Stimulated activated CD4-positive, alpha-beta T cell treated with anti-CD3 and anti-CD28 coated beads, Interleukin-2, amount 100 ng/mL, for 48 hours (primary cell): ENCODE measurements at regions not wholly inside any gene's neighbourhood (a gene's known extent, or its start where the extent isn't known, plus 50 kb on each side); places are given as distances from the start of the nearest gene placed in this dataset.

ENCODE experiments used
- DNase-seq, 2 donors: peaks; one replicate each; pipeline ENCODE4 v3.0.0-alpha.2; 2020

DNA sequence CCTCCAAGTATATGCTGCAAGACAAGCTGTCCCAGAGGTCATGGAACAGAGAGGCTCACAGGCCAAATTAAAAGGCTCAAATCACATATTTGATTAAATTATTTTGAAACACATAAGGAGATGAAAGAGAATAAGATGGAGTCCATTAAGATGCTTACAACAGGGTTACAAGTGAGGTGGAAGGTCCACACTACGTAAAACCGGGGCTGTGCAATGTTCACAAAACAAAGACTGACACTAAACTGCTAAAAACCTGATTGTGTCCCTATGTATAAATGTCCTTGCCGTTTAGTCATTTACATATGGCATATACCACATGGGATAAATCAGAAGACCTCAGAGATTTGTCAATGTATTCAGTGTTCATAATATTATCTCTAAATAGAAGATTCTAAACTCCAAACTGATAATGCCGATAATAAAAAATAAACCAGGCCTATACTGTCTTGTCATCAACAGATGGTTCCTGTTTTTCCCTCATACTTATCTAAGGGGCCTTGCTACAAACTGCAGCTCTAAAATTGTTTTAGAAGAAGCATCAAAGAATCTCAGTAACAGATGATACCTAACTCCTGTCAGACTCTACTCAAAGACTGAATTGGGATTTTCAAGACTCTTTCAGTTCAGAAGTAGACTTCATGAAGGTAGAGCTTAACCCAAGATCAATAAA lies 51.8 kb upstream of the RIPOR2 start:
- DNase-seq: no peak

DNA sequence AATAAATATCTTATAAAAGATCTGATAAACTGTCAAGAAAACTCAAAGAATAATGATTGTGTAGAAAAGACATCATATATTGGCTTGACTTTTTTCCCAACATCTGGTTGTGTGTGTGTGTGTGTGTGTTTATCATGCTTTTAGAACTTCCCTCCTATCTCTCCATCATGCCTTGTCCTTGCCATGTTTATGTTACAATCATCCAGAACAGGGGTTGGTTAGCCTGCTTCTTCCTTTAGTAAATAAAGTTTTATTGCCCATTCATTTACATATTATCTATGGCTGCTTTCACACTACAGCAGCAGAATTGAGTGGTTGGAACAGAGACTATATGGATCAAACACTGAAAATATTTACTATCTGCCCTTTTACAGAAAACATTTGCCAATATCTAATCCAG lies 52.8 kb upstream of the RIPOR2 start:
- DNase-seq: no peak

DNA sequence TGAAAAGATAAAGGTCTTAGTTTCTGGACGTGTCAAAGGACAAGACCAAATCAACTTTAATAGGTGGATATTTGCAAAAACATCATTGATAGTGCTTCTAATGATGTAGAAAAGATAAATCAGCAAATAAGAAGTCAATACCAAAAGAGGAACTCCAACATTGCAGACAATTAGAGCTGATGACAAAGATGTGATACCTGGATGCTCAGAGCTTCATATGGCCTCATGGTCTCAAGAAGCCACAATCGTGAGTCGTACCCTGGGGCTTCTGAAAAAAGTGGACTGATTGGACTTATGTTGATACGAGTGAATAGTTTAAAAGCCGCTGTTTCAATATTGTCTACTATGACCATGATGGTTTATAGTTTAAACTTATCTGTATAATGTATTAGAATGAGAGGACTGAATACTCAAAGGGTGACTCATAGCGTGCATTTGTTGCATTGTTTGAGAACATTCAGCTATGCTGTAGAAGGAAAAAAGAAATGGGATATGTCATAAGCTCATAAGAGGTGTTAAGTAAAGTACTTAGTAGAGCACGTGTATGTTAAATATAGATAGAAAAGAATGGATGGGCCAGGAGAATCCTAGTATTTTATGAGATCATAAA lies 54.6 kb upstream of the RIPOR2 start:
- no peak for DNase-seq

DNA sequence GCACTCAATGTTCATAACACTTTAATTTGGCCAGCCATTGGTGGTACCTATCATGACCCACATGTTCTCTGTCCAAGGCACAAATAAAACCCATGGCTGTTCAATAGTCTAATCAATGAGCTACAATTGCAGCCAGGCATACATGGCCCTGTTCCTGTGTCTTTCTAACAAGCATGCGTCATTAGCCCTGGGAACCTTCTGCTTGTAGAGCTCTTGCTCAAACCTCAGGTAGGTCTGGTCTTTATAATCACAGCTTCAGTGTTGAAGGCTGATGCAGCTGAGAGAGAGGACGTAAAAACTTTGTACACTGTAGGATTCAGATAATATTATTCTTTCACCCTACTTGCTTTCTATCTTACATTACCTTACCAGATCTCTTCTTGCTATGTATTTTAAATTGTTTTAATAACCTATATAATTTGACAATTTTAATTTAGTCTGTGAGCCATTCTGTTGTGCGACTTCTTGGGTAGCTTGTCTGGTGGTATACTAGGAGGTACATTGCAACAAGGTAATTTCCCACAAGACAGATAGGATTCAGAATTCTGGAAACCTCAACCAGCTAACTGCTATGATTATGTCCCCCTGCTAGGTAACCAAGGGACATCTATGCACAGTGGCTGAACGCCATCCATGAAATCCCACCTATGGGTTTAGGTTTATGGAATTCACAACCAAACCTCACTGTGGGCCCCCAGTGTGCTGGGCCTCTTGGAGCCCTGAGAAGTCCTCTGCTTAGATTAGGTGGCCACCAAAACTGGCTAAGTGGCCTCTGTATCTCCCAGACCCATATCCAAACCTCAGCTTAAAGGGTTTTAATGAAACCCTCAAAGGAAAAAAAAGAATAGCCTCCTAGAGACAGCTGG lies 55.4 kb upstream of the RIPOR2 start:
- no peak for DNase-seq

DNA sequence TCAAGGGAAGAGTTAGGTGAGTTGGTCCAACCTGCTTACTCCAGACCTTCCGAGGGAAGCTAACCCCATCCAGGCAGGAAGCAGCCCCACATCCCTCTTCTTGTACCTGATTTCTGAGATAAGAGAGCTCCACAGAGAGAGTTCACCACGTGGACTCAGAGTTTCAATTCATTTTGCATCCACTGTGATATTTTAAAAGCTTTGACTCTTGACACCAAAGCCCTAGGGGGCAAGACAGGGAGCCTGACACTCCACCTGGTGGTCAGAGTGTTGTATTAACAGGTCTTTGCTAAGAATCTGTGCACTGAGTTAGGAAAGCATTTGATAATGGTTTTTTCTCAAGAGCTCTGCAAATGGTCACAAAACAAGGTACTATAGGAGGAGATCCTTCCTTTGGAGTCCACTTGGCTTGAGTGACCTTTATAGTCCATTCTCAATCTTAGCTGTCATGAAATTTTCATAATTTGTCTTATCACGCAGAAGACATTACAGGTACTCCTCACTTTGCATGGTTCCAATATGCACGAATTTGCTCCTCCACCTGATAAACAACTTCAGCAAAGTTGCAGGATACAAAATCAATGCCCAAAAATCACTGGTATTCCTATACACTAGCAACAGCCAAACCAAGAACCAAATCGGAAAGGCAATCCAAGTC lies 56.2 kb upstream of the RIPOR2 start:
- DNase-seq: peak; percentile 52 to 66

DNA sequence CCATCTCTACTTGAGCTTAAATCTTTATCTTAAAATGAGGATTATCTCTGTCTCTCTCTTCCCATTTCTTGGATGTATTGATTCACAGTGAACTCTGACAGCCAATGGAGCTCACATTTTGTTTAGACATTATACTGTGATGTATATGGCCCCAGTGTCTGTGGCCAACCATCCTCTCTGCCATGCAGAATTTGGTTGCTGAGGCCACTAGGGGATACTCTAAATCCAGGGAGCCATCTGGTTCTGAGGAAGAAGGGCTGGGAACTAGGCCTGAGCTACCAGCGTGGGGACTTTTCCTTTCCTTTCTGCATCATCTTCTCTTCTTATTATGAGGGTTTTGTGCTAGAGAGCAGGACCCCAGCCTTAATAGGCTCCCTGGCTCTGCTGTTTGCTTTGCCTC lies 59.1 kb upstream of the RIPOR2 start:
- DNase-seq: no peak

DNA sequence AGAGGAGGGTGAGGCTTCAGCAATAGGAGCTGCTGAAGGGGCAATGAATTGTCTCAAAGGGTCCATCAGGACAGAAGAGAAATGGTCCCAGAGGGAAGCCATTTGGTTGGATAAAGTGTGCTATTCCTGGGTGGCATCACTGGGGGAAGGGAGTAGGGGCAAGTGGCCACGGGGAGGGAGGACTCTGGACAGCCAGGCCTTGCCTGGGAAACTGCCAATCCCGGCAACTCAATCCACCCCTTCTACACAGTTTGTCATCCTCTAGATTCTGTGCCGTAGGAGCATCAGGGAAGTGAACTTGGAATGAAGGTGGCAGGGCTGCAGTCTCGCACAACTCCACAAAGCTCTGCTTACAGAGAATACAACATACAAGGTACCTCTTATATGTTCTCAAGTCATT lies 59.5 kb upstream of the RIPOR2 start:
- DNase-seq: no peak

DNA sequence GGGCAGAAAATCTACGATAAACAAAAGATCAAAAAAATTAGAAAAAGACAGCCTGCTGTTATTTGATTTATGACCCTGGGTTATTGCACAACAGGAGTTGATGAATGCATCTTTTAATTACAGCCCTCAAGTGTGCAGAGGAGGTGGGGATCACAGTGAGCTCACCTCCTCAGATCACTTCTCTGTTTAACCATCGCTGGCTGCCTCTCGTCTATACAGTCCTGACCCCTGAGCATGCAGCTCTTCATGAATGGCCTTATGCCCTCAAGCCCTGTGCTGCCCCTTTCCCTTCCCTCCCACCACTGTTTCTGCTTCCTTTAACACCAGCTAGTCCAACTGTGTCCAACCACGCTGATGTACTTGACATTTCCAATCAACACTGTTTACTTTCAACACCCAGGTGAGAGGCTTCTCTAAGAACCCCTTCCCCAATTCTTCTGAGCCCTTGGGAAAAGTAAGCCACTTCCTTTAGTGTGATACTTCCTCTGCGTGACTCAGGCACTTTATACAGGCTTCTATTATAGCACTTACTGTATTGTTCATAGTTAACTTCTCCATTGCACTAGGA lies 60.6 kb upstream of the RIPOR2 start:
- DNase-seq: no peak

DNA sequence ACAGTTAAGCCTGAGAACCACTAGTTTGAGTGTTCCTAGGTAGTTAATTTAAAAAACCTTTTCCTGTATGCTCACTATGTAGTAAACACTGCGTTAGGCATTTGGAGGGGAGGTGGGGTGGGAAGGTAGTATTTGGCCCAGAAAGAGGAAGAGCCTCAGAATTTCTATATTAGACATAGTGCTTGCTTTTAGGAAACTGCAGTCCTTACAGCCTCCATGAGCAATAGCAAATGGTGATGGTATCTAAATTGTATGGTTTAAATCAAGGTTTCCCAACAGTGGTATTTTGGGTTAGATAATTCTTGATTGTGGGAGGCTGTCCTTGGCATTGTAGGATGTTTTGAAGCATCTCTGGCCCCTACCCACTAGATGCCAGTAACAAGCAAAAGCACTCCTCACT lies 61.5 kb upstream of the RIPOR2 start:
- no peak for DNase-seq

DNA sequence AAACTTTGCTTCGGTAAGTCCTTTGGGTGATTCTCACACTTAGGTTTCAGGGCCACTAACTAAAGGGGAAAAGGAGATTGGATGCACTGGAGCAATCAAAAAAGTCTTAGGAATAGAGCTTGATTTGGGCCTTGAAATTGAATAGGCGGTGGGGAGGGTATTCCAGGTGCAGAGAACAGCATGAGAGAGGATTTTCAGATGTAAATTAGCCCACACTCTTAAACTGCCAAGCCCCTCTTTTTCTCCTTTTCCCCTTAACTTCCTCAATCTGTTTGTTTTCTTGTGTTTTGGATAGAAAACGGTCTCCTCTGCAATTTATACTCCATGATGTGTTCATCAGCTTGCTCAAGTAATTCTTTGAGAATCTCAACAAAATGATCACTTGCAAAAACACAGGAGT lies 62.1 kb upstream of the RIPOR2 start:
- no peak for DNase-seq

DNA sequence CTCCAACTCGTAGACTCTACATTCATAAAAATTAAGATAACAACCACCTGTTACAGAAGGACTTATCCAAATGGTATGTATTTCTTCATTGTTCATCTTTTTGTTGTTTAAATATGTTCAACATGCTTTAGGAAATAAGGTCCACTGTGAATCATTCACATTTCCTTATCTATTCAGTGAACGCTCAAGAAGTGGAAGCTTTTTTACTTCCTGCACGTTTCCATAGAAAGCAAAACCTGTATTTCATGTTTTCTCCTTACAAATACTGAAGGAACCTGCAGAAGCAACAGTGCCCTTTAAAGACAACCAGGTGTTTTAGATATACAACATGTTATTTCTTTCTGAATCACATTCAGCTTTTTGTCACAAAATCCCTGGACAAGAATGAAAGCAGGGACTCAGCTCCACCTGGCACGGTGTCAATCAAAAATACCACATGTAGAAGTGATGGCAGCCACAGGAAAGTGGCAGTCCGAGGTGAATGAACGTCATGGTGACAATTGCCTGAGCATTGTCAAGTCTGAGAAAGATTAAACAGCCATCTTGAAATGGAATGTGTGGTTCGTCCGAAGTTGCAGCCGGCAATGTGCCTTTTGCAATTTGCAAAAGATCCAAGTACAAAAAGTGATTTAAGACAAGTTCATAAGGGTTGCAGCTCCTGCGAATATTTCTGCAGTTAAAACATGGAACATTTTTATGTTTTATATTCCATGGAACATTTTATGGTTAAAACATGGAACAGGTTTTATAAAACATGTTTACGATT lies 66.7 kb upstream of the RIPOR2 start:
- DNase-seq: no peak

DNA sequence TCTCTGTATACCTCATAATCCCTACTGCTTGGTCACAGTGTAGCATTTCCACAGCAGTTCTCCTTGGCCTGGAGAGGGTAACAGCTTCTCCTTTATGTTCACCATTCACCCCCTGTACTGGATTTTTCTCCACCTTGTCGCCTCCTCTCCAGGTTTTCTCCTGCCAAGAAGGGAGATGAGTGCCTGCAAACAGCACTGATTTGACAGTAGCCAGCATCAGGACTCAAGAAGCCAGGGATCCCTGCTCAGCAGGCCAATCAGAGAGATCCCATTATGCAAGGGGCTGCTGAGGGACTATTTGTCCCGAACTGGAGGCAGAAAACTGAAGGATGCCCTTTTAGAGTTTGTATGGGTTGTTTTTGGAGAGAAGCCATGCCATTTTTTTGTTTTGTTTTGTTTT lies 68.6 kb upstream of the RIPOR2 start:
- no peak for DNase-seq

DNA sequence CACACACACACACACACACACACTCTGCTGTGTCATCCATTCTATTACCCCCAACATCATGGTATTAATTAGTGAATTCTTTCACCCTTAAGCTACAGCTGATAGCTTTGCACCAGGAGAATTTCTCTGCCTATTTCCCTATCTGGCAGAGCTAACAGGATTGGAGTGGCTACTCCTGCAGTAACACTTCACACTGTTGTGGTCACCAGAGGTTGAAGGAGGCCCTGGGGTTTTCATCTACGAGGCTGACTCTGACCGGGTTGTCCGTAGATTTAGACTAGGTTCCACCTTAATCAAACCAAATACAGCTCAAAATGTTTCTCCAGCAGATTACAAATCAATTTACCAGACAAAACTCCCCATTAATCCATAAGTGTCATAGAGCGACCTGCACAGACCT lies 69.2 kb upstream of the RIPOR2 start:
- no peak for DNase-seq

DNA sequence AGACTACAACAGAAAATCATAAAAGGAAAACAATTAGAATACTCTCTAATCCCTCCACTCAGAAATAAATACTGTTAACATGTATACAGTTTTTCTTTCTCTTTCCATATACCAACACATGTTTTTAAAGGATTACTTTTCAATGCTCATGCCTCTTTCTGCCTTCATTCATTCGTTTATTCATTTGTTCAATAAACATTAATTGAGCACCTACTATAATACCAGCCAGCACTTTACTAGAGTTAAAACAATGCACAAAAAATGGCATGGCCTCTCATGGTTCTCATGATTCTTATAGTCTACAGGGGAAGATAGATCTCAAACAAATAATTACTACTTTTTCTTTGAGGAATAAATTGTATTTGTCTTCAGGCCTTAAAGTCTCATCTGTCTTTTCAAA lies 70.3 kb upstream of the RIPOR2 start:
- DNase-seq: no peak

DNA sequence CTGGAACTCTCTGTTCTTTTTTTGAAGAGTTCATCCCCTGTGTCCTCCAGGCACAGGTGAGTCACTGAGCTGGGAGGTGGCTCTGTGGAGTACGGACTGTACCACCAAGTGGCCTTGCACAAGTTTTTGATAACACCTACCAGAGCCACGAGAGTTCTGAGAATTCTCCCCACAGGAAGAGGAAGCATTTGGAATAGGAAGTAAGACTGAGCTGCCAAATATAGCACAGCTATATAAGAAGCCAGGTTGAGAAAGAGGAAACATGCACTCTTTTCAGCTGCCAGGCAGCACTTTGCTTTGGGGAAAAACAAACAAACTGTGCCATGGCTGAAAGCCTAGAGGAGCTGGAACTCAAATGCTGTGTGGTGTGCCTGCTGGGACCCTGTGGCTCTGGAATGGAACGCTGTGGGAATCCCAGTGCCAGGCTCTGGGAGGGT lies 70.8 kb upstream of the RIPOR2 start:
- no peak for DNase-seq

DNA sequence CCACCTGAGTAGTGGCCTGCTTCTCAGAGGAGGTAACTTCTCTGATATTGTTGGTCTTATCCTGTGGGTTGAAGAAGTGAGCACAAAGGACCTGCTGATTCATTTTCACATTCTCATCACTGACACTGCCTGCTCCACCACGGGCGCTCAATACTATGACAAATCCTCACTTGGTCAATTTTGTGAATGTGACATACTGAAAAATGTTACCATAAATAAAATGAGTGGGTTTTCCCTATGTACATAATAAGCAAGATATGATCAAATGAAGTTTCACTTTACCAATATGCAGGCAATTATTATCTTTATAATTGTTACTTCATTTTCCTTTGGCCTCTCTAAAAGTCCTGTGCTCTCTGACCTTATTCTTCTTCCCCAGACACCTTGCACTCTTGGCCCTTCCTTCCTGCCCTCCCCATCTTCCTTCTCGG lies 71.5 kb upstream of the RIPOR2 start:
- DNase-seq: no peak

DNA sequence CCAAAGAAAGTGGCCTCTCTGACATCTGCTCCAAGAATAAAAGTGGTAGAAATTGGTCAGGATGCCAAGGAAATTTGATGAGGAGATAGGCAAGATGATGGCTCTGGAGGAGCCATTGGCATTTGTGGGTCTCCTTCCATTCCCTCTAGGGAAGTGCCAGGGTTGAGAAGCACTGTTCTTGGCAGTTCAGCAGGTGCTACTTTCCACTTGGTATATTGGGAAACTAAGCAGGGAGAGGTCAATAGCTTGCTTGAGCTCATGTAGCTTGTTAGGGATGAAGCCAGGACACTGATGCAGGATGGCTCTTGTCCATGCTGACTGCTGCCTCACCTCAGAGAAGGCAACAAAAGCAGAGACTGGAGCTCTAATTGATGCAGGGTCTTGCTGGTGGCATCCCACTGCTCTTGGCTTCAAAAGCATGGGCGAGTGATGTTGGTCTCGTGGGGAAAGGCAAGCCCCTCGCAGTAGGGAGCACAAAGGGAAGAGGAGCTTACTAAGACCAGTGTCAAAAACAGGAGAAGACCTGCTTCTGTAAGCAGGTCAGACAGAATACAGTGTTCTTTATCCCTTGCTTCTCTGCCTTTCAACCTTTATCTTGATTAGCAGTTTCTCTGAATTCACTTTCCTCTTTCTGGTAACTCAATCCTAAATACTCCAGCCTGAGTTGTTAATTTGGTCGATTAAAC lies 73.1 kb upstream of the RIPOR2 start:
- no peak for DNase-seq

DNA sequence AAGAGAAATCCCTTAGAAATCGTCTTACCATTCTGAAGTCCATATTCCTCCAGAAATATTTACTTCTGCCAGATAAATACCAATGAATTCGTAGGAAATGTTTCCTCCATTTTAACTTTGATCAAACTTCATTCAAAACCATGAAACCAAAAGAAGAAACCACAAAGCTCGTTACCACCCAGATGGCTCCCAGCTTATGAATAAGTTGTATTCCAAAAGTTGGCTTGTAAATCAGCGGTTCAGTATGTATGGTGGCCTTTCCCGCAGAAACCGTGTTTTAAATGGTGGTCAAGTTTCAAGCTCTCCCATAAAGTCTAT lies 73.6 kb upstream of the RIPOR2 start:
- DNase-seq: no peak

DNA sequence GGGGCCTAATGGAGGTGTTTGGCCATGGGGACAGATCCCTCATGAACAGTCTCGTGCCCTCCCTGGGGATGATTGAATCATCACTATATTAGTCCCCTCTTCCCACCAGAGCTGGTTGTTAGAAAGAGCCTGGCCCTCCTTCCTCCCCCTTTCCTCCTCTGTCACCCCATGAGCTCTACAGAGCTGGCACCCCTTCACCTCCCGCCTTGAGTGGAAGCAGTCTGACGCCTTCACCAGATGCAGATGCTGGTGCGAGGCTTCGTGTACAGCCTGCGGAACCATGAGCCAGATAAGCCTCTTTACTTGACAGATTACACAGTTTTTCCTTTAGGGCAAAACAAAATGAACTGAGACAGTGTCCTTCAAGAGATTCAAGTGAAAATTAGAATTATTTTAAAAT lies 74.4 kb upstream of the RIPOR2 start:
- DNase-seq: no peak

DNA sequence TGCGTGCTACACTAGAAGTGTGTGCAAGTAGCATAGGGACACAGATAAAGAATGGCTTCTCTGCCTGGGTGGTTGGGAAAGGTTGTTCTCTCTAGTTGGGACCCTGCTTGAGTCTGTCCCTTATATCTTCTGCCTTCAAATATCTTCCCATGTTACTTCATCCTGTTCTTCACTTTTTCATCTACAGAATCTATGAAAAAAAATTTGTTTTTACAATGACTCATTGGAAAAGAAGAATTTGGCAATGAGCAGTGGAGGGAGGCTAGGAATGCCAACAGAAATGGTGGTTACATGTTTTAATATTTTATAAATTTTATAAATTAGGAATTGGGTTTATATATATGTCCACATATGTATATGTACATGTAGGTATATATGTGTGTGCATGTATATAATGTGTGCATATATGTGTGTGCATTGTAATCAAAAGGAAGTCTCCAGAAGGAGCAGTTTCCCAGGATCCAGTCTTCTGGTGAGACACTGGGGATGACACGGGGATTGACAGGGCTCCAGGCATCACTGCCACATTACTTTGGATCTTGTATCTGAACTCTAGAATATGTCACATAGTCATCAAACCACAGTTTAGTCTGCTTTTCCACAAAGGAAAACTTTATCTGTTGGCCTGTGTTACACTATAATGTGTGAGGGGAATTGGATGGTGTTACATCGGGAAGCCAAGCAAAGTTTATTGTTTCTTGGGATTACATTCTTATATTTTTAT lies 75.3 kb upstream of the RIPOR2 start:
- no peak for DNase-seq

DNA sequence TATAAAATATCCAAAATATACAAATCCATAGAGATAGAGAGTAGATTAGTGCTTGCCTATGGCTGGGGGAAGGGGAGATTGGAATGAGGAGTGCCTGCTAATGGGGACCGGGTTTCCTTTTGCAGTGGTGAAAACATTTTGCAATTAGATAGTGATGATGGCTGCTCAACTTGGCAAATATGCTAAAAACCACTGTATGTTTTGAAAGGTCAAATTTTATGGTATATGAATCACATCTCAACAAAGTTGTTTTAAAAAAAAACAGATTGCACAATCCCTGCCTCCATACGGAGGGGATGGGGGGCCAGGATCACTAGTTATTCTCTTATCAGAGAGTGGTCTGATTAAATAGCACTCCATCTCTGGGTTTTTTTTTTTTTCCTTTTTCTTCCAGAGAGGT lies 76.9 kb upstream of the RIPOR2 start:
- DNase-seq: no peak
